HCT116 (cell line): ENCODE measurements at regions not wholly inside any gene's neighbourhood (a gene's known extent, or its start where the extent isn't known, plus 50 kb on each side); places are given as distances from the start of the nearest gene placed in this dataset.

ENCODE experiments used
- ATAC-seq: fragments of 200-7000 bp; cut with Tn5 transposase; 2 replicates; pipeline ENCODE4 v1.9.1; 2020; ENCODE audit warnings: mild to moderate bottlenecking, moderate library complexity
- BruUV-seq: library from RNA; stranded (reverse); fragments of 400-500 nt; replicated peaks from 2 replicates; lab custom pipeline; 2021; lab: Mats Ljungman, UMichigan
- CTCF ChIA-PET: fragments of 300-600 bp; sonication (Branson Sonifier 250); formaldehyde crosslinking; loops from one replicate; lab custom pipeline; 2021; ENCODE audit warnings: antibody characterized with exemption; lab: Charles Lee
- POLR2A ChIA-PET: fragments of 300-600, 350-600 bp; sonication (Branson Sonifier 250); formaldehyde crosslinking; loops from one replicate; lab custom pipeline; 2021; ENCODE audit warnings: antibody characterized with exemption; lab: Charles Lee
- RAD21 ChIA-PET, 2 experiments: fragments of 300-600 bp; sonication (Branson Sonifier 250); formaldehyde crosslinking; loops; one replicate each; lab custom pipeline; 2023; ENCODE audit warnings: low total read pairs in 2 of 2; ENCODE audit not compliant: uncharacterized antibody in 2 of 2, unreplicated experiment in 2 of 2, low non-redundant PET in 1 of 2; lab: Charles Lee
- DNase-seq: peaks from one replicate; pipeline ENCODE4 v3.0.0-alpha.2; 2010; ENCODE audit warnings: low read depth, low spot score
- H2AFZ ChIP-seq: fragments of 200-600 bp; shearing (Covaris generic), sonication (generic); 2 replicates; pipeline ENCODE4 v1.6.1; 2017; ENCODE audit warnings: low read depth, mixed run types, mixed read lengths, antibody characterized with exemption, low read length; ENCODE audit not compliant: poor library complexity, severe bottlenecking
- H3K27ac ChIP-seq: 2 replicates; pipeline ENCODE4 v1.5.1; 2012; ENCODE audit warnings: low read depth, low read length
- H3K27me3 ChIP-seq: fragments of 200-600 bp; sonication (generic); 2 replicates; pipeline ENCODE4 v1.6.1; 2016; ENCODE audit warnings: mixed run types, low read length, mixed read lengths; ENCODE audit not compliant: insufficient read depth
- H3K36me3 ChIP-seq, 2 experiments: fragments of 200-500 bp in 1 of 2; fragments of 200-600 bp in 1 of 2; sonication (Bioruptor generic) in 1 of 2; sonication (generic) in 1 of 2; 2 replicates each; pipeline versions ENCODE4 v1.5.1 to v1.6.1; 2014 to 2016; ENCODE audit warnings: low read length in 2 of 2, inconsistent platforms in 1 of 2, mixed read lengths in 1 of 2, mixed run types in 1 of 2; ENCODE audit not compliant: insufficient read depth in 2 of 2, control insufficient read depth in 1 of 2
- H3K4me1 ChIP-seq, 2 experiments: fragments of 200-600 bp in 1 of 2; sonication (generic) in 1 of 2; 2 replicates each; pipeline versions ENCODE4 v1.5.1 to v1.6.1; 2012 to 2017; ENCODE audit warnings: low read length in 2 of 2, inconsistent platforms in 1 of 2, mild to moderate bottlenecking in 1 of 2, mixed read lengths in 1 of 2, mixed run types in 1 of 2, moderate library complexity in 1 of 2; ENCODE audit not compliant: insufficient read depth in 2 of 2, control insufficient read depth in 1 of 2
- H3K4me2 ChIP-seq: fragments of 200-600 bp; sonication (generic); 2 replicates; pipeline ENCODE4 v1.6.1; 2017; ENCODE audit warnings: mixed run types, low read length, mixed read lengths
- H3K4me3 ChIP-seq, 2 experiments: fragments of 200-600 bp in 1 of 2; sonication (generic) in 1 of 2; replicated peaks in 1 of 2; 2 replicates each; pipeline ENCODE4 v1.5.1; 2011 to 2016; ENCODE audit warnings: low read length in 2 of 2, control low read depth in 1 of 2, low read depth in 1 of 2, mild to moderate bottlenecking in 1 of 2, mixed read lengths in 1 of 2, mixed run types in 1 of 2
- H3K79me2 ChIP-seq: fragments of 200-600 bp; sonication (generic); 2 replicates; pipeline ENCODE4 v1.6.1; 2017; ENCODE audit warnings: mild to moderate bottlenecking, mixed run types, low read length, moderate library complexity, mixed read lengths; ENCODE audit not compliant: insufficient read depth
- H3K9ac ChIP-seq: fragments of 200-600 bp; sonication (generic); 2 replicates; pipeline ENCODE4 v1.6.1; 2016; ENCODE audit warnings: low read length, mixed read lengths
- H3K9me2 ChIP-seq: fragments of 200-600 bp; sonication (generic), shearing (Covaris generic); 2 replicates; pipeline ENCODE4 v1.6.1; 2017; ENCODE audit warnings: mixed run types, mild to moderate bottlenecking, moderate library complexity; ENCODE audit not compliant: insufficient read depth
- H3K9me3 ChIP-seq, 2 experiments: fragments of 200-500 bp in 1 of 2; fragments of 200-600 bp in 1 of 2; sonication (Bioruptor generic) in 1 of 2; sonication (generic) in 1 of 2; 2 replicates each; pipeline ENCODE4 v1.6.1; 2014 to 2017; ENCODE audit warnings: low read length in 2 of 2, mixed read lengths in 2 of 2, inconsistent platforms in 1 of 2, low read depth in 1 of 2, mild to moderate bottlenecking in 1 of 2, mixed run types in 1 of 2, moderate library complexity in 1 of 2; ENCODE audit not compliant: control insufficient read depth in 1 of 2, insufficient read depth in 1 of 2
- H4K20me1 ChIP-seq: fragments of 200-600 bp; sonication (generic), shearing (Covaris generic); 2 replicates; pipeline ENCODE4 v1.6.1; 2017; ENCODE audit warnings: mixed run types, mild to moderate bottlenecking, moderate library complexity; ENCODE audit not compliant: insufficient read depth
- ATF3 ChIP-seq: IDR thresholded peaks from 2 replicates; pipeline ENCODE4 v1.6.1; 2012
- CBX3 ChIP-seq: IDR thresholded peaks from 2 replicates; pipeline ENCODE4 v1.6.1; 2012; ENCODE audit warnings: low read depth
- CEBPB ChIP-seq: IDR thresholded peaks from 2 replicates; pipeline ENCODE4 v1.6.1; 2012; ENCODE audit warnings: low read depth
- CTCF ChIP-seq, 3 experiments: fragments of 200-600 bp in 1 of 3; sonication (generic) in 1 of 3; IDR thresholded peaks in 2 of 3; conservative IDR thresholded peaks in 1 of 3; 2 replicates each; pipeline ENCODE4 v1.5.1; 2012 to 2017; ENCODE audit warnings: low read depth in 2 of 3, low read length in 2 of 3, antibody characterized with exemption in 1 of 3, borderline replicate concordance in 1 of 3, control low read depth in 1 of 3, mild to moderate bottlenecking in 1 of 3, mixed read lengths in 1 of 3, mixed run types in 1 of 3, moderate library complexity in 1 of 3; ENCODE audit not compliant: insufficient read depth in 1 of 3
- EGR1 ChIP-seq: IDR thresholded peaks from 2 replicates; pipeline ENCODE4 v1.6.1; 2012; ENCODE audit warnings: low read depth
- ELF1 ChIP-seq: IDR thresholded peaks from 2 replicates; pipeline ENCODE4 v1.6.1; 2012; ENCODE audit warnings: low read depth, borderline replicate concordance
- EZH2 ChIP-seq: fragments of 200-600 bp; sonication (generic); IDR thresholded peaks from 2 replicates; pipeline ENCODE4 v1.6.1; 2017; ENCODE audit warnings: antibody characterized with exemption, mixed run types
- EZH2phosphoT487 ChIP-seq: fragments of 200-600 bp; IDR thresholded peaks from 2 replicates; pipeline ENCODE4 v1.6.1; 2018; ENCODE audit warnings: antibody characterized with exemption, borderline replicate concordance
- FOSL1 ChIP-seq: IDR thresholded peaks from 2 replicates; pipeline ENCODE4 v1.6.1; 2012; ENCODE audit warnings: low read depth
- JUND ChIP-seq: IDR thresholded peaks from 2 replicates; pipeline ENCODE4 v1.6.1; 2012
- POLR2A ChIP-seq: IDR thresholded peaks from 2 replicates; pipeline ENCODE4 v1.7.0; 2011; ENCODE audit warnings: borderline replicate concordance; ENCODE audit not compliant: insufficient read depth, insufficient read length; ENCODE audit errors: extremely low read depth
- POLR2AphosphoS5 ChIP-seq: IDR thresholded peaks from 2 replicates; pipeline ENCODE4 v1.6.1; 2011; ENCODE audit warnings: mild to moderate bottlenecking, low read depth, low read length, moderate library complexity
- RAD21 ChIP-seq: IDR thresholded peaks from 2 replicates; pipeline ENCODE4 v1.6.1; 2012; ENCODE audit warnings: low read depth, mild to moderate bottlenecking
- SIN3A ChIP-seq: IDR thresholded peaks from 2 replicates; pipeline ENCODE4 v1.6.1; 2012; ENCODE audit warnings: low read depth
- SP1 ChIP-seq: IDR thresholded peaks from 2 replicates; pipeline ENCODE4 v1.6.1; 2012; ENCODE audit warnings: low read depth
- SRF ChIP-seq: IDR thresholded peaks from 2 replicates; pipeline ENCODE4 v1.6.1; 2012; ENCODE audit warnings: low read depth
- TCF7L2 ChIP-seq: IDR thresholded peaks from 2 replicates; pipeline ENCODE4 v1.7.0; 2011; ENCODE audit warnings: borderline replicate concordance, inconsistent platforms; ENCODE audit not compliant: insufficient read depth, insufficient read length; ENCODE audit errors: extremely low read depth
- YY1 ChIP-seq: IDR thresholded peaks from 2 replicates; pipeline ENCODE4 v1.6.1; 2011; ENCODE audit warnings: low read length, low read depth, moderate library complexity, mild to moderate bottlenecking; ENCODE audit not compliant: insufficient replicate concordance; ENCODE audit errors: extremely low read depth
- ZFX ChIP-seq: fragments of 450-650 bp; IDR thresholded peaks from 2 replicates; pipeline ENCODE4 v1.6.1; 2017
- ZNF274 ChIP-seq: fragments of 200-500 bp; sonication (Bioruptor generic); IDR thresholded peaks from 2 replicates; pipeline ENCODE4 v1.6.1; 2014; ENCODE audit warnings: mild to moderate bottlenecking, low read depth, low read length, inconsistent platforms
- intact Hi-C: fragments of 100-400 bp; cut with micrococcal nuclease; formaldehyde crosslinking; loops from 2 replicates; pipeline ENCODE4 v1.10.0; 2022
- TF ChIP-seq, protein P1 (sequence below): IDR thresholded peaks from 2 replicates; pipeline ENCODE4 v1.6.1; 2012

DNA sequence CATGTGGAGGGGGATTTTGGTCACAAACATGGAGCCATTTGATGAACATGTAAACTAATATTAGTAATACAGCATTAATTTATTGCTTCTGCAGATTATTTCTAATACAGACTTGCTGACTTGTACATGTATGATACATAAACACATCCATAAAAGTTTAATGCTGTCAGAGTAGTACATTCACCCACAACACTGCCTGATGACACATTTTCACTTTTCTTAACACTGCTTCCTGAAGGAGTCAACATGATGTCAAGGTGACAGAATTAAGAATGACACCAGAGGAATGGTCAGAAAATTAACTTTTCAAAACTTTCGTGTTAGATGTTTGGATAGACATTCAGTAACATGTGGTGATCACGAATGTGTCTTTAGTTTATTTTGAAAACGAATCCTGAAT, 199.4 kb downstream of the SATB1 start:
- no peaks in the 10 kb centered on the region for H3K4me1 ChIP-seq
- no peaks in the 10 kb centered on the region for H3K27me3 ChIP-seq
- no peaks in the 10 kb centered on the region for H3K36me3 ChIP-seq
- CTCF ChIA-PET, result no interaction called here
- DNase-seq (no peak), ATAC-seq (no peak)
- TF ChIP-seq EZH2 (no peak), SP1 (no peak), CEBPB (no peak), EGR1 (no peak), ZFX (no peak), POLR2A (no peak), TCF7L2 (no peak), ZNF274 (no peak), EZH2phosphoT487 (no peak), ELF1 (no peak), SRF (no peak)
- no peak overlapping the region for H3K27ac ChIP-seq
- H3K4me2 ChIP-seq, result no peak overlapping the region
- H2AFZ ChIP-seq, result no peak overlapping the region
- no peaks in the 10 kb centered on the region for H3K9me3 ChIP-seq
- no peaks in the 10 kb centered on the region for H3K9me2 ChIP-seq
- H3K79me2 ChIP-seq, result no peaks in the 10 kb centered on the region
- no peaks in the 10 kb centered on the region for H4K20me1 ChIP-seq
- RAD21 ChIA-PET, result no interaction called here
- intact Hi-C loops, result no loop called here
- no TSS peak for BruUV-seq
- POLR2A ChIA-PET, result no interaction called here
- H3K9ac ChIP-seq, result no peak overlapping the region
- no peak overlapping the region for H3K4me3 ChIP-seq

DNA sequence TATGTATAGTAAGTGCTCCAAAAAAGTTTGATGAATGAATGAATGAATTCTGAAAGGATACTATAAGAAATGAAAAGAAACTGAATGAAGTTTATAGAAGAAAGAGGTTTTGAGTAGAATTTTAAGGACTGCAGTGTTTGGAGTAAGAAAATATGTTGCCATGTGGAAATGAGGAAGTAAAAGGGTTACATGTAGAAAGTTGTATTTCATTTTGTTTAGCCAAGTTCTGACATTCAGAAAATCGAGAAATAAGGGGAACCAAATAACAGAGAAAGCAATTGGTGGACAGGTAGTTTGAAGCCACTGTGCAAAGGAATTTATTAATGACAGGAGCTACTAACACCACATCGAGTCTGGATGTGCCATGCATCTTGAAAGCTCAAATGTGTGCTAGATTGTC, 200.7 kb downstream of the SATB1 start:
- ChIA-PET CTCF (no interaction called here), RAD21 (no interaction called here), POLR2A (no interaction called here)
- no peaks in the 10 kb centered on the region for H3K36me3 ChIP-seq
- H3K9ac ChIP-seq, result no peak overlapping the region
- H3K4me2 ChIP-seq, result no peak overlapping the region
- H3K27ac ChIP-seq, result no peak overlapping the region
- TF ChIP-seq CEBPB (no peak), ZFX (no peak), SP1 (no peak), EZH2phosphoT487 (no peak), ATF3 (no peak), POLR2AphosphoS5 (no peak), SRF (no peak), ZNF274 (no peak), CTCF (IDR thresholded peaks at IDR 0.05 in 2 of 3, conservative IDR thresholded peaks at IDR 0.05 in 1 of 3; ENCODE audit: borderline replicate concordance in 1 of 3, insufficient read depth in 1 of 3, low read depth in 2 of 3, low read length in 2 of 3) (no peak), JUND (no peak), CBX3 (no peak), SIN3A (no peak), YY1 (no peak), TCF7L2 (no peak), POLR2A (no peak), FOSL1 (no peak), RAD21 (no peak), ELF1 (no peak), EGR1 (no peak)
- TF ChIP-seq, protein P1, sequence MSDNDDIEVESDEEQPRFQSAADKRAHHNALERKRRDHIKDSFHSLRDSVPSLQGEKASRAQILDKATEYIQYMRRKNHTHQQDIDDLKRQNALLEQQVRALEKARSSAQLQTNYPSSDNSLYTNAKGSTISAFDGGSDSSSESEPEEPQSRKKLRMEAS, result no peak
- intact Hi-C loops, result no loop called here
- H3K4me3 ChIP-seq, result no peak overlapping the region
- ATAC-seq (no peak), DNase-seq (no peak)
- no peaks in the 10 kb centered on the region for H4K20me1 ChIP-seq
- H3K9me3 ChIP-seq, result no peaks in the 10 kb centered on the region
- BruUV-seq, result no TSS peak
- H3K4me1 ChIP-seq, result no peaks in the 10 kb centered on the region
- H2AFZ ChIP-seq, result no peak overlapping the region
- no peaks in the 10 kb centered on the region for H3K79me2 ChIP-seq
- no peaks in the 10 kb centered on the region for H3K27me3 ChIP-seq
- no peaks in the 10 kb centered on the region for H3K9me2 ChIP-seq
